ENCODE measurements at regions not wholly inside any gene's neighbourhood (a gene's known extent, or its start where the extent isn't known, plus 50 kb on each side); places are given as distances from the start of the nearest gene placed in this dataset.

DNA sequence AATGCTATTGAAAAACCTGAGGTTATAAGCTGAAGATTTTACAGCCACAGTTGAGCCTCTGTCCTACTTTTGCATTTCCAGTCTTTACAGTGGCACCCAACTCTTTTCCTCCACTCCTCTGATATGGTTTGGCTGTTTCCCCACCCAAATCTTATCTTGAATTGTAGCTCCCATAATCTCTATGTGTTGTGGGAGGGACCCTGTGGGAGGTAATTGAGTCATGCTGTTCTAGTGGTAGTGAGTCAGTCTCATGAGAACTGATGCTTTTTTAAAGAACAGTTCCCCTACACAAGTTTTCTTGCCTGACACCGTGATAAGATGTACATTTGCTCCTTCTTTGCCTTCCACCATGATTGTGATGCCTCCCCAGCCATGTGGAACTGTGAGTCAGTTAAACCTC, 646.1 kb upstream of the SEMA6A start:
- DNase-seq (ENCODE audit: low spot score) = no peak

DNA sequence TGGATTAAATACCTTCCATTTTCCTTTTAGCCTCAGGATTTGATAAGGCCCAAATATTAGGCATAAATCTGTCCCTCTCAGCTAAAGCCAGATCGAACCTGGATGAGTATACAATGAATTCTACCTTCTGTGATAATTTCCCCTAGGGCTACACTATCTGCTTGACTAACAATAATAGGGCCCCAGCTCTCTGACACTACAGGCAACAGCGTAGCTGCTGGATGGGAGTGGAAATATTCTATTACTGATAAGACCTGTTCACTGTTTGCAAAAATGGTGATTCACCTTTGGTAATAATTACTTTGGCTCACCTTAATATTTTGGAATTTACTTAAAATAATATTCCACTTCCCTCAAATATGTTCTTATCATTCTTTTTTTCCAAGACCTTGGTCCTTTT, 644.2 kb upstream of the SEMA6A start:
- no peak for DNase-seq (ENCODE audit: low spot score)

DNA sequence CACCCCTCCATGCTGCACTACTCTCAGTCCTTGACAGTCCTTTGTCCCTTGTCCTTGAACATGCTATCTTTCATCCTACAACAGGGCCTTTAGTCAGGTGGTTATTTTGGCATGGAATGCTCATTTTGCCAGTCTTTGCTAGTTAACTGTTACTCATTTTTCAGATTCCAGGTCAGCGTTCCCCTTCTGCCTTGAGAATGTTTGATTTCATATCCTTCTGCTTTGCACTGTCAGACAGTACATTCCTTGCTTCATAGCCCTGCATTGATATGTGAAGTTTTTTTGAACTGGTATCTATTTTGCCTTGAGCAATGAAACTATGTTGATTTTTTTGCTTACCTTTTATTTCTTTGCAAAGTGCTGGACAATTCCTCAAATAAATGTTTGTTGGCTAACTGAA, 638.2 kb upstream of the SEMA6A start:
- DNase-seq (ENCODE audit: low spot score) = no peak

DNA sequence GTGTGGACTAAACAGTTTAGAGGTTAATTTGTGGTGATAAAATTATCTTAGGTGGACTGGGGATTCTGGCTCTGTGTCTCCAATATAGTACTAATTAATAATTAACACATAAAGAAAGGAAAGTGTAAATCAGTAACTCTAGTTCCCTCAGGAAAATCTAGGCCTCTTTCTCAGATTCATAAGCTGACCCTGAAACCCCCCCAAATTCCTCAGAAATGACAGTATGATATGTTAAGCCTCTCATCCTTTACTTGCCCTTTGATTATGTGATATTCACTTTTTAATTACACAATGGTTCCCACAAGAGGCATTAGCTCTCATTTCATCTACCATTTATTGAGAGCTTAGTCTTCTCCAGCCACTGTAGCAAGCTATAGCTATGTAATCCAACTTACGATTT, 636.2 kb upstream of the SEMA6A start:
- DNase-seq (ENCODE audit: low spot score) = no peak

DNA sequence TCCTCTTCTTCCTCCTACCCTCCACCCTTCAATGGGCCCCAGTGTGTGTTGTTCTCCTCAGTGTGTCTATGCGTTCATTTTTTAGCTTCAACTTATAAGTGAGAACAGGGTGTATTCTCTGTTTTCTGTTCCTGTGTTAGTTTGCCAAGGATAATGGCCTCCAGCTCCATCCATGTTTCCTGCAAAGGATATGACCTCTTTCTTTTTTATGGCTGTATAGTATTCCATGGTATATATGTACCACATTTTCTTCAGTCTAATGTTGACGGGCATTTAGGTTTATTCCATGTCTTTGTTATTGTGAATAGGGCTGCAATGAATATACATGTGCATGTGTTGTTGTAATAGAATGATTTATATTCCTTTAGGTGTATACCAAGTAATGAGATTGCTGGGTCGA, 634.9 kb upstream of the SEMA6A start:
- DNase-seq (ENCODE audit: low spot score) = no peak

DNA sequence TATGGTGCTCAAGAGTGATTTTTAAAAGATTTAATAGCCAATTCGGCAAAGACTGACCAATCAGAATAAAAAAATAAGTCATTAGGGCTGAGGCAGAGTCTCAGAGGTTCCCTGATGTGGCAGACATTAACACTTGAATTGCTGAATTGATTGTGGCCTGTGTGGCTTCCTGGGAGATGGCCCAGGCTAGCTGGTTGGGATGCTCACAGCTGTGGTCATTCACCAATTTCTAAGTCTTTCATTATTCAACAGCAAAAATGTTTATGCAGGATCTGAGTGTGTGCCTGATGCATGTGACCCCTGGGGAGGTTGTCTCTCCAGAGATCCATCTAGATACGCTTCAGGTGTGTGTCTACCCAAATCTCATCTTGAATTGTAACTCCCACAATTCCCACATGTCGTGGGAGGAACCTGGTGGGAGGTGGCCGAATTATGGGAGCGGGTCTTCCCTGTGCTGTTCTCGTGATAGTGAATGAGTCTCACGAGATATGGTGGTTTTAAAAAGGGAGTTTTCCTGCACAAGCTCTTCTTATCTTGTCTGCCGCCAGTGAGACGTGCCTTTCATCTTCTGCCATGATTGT, 632.6 kb upstream of the SEMA6A start:
- DNase-seq (ENCODE audit: low spot score) = no peak

DNA sequence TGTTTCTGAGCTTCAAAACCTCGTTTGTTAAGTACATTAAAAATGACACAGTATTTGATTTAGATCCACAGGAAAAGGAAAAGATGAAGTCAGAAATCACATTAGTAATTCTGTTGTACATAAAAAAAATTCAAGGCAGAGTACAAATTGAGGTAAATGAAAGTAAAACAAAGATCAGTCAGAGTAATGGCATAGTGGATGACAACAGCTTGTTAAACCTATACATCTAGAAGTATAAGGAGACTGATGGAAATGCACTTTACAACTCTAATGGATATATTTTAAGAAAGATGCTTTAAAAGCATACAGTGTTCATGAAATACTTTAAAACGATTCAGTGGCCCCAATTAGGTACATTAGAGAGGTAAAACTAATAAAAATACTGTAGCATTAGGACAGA, 631.3 kb upstream of the SEMA6A start:
- no peak for DNase-seq (ENCODE audit: low spot score)

DNA sequence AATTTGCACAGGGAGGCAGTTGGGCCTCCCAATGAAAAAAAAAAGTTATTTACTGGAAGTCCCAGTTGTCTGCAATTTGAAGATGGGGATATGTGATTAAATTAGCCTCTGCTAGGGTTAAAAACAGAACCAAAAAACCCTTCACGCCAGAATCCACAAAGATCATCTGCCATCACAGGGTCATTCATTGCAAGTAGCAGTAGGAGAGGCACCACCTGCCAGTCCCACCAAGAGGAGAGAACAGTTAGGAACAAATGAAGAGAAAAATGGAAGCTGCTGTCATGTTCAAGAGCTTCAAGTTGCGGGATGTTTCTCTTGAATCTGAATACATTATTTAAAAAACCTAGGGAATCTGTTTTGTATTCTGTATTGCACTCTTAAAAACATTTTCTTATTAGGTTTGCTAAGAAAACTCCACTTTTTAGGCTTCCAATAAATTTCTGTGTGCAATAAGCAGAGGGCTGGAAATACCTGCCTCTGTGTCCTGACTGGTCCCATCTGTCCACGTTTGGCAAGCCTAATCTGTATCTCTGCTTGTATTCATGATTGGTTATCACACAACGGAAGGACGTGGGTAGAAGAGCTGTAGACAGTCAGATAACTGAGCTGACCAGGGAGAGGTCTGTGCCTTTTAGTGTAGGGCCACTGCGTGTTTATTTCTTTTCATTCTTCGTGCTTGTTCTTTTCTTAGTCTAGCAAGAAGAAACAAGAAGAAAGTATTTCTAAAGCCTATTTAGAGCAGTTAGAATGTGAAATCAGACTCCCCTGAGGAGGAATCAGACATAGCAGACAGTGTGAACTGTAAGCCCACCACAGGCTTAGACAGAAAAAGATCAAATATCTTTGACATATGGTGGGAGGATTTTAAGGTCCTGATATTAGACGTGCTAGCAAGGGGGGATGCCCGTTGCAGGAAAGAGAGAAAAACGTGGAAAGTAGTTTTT, 630.6 kb upstream of the SEMA6A start:
- no peak for DNase-seq (ENCODE audit: low spot score)

DNA sequence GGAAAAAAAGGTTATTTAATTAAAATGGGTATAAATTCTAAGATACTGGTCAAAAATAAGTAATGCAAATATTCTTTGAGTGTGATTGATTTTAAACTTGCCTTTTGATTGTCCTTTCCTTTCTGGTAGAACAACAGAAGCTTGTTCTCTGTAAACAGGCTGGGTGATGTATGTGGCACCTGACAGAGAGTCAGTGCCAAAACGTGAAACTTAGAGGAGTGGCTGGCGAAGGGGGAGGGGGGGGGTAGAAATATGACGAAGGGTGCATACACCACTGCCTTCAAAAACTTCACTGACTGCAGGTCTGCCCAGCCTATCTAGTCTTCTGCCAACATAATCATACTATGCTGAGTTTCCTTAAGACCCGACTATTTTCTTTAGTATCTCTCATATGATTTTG, 629.8 kb upstream of the SEMA6A start:
- DNase-seq (ENCODE audit: low spot score) = no peak

DNA sequence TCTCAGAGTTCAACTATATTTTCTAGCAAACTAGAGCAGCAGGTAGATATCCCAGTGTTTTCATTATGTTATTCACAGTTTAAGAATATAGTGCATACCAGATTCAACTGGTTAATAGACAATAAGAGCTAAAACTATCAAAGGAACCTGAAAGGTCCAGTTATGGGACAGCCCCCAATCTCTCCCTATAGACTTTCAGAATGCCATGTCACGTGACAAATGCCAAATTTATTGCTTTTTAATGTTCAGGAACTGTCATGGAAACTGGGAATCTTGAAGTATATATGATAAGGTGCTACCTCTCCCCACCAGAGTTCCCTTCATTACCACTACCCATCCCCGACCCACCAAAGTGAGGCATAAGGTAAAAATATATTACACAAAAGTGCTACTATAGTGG, 629.0 kb upstream of the SEMA6A start:
- no peak for DNase-seq (ENCODE audit: low spot score)

DNA sequence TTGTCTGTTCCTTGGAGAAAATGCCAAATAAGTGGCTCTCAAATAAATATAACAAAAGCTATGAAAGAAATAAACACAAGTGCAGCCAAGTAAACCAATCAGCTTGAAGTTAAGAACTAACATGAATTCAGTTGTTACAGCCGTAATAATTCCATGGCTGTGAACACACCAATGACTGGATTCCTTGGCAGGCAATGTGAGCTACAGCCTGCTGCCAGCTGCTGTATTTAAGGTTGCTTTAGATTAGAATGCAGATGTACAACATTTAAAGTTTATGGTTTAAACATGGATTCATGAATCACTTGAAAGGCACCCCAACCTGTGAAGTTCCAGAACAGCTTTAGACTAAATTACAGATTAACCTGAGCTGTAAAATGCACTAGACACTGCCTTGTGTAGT, 626.4 kb upstream of the SEMA6A start:
- DNase-seq (ENCODE audit: low spot score) = no peak

DNA sequence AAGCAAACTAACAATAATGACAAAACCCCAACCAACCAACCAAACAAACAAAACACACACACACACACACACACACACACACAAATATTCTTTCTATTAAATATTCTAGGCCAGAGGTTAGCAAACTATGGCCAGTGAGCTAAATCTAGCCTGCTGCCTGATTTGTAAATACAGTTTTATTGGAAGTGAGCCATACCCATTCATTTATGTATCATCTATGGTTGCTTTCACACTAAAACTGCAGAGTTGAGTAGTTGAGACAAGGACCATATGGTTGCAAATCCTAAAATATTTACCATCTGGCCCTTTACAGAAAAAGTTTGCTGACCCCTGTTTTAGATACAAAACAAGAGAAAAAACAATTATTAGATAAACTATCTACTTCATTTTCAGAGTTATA, 620.5 kb upstream of the SEMA6A start:
- no peak for DNase-seq (ENCODE audit: low spot score)

DNA sequence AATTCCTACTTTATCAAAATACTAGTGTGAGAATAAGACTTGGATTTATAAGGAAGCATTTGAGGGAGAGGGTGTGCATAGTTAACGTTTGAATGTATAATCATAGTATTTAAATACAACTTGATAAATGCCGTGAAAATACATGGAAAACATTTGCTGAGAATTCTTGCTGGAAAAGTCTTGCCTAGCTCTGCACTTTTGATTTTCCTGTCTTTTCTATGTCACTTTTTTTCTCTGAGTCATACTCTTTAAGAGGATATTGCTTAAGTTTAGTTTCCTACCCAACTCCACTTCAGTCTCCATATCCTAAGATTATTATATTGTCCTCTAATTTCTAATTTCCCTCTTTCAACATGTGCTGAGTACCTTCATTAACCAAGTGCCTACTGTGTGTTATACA, 616.6 kb upstream of the SEMA6A start:
- DNase-seq (ENCODE audit: low spot score) = no peak

DNA sequence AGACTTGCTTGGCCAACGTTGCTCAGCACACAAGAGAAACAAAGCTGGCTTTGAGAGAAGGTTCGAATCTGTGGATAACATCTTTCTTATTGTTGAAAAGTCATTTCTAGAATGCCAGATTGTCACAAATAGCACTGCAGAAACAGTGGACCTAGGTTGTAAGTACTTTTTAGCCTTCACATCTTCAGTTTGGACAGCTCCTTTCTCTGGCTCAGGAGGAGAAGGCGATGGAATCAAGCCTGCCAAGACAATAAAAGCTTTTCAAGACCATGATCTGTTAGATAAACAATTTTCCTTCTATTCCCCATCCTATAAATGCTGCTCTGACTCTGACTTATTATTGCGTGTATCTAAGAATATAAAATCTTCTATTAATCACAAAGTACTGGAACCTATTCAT, 615.2 kb upstream of the SEMA6A start:
- no peak for DNase-seq (ENCODE audit: low spot score)

DNA sequence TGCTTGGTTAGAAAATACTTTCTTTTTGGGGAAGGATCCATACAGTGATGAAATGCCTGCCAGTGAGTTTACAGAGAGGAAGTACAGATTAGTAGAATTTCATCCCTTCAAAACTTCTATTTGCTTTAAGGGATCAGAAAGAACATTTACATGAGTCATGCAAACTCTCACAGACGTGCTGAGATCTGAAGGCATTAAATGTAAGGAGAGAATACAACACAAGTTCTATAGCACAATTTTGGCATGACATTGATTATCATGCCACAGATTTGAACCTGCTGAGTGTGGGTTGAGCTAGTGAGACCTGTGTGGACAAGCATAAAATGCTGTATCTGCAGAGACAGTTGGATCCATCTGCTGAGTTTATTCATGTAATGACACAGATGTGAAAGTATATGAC, 613.6 kb upstream of the SEMA6A start:
- DNase-seq (ENCODE audit: low spot score) = no peak

DNA sequence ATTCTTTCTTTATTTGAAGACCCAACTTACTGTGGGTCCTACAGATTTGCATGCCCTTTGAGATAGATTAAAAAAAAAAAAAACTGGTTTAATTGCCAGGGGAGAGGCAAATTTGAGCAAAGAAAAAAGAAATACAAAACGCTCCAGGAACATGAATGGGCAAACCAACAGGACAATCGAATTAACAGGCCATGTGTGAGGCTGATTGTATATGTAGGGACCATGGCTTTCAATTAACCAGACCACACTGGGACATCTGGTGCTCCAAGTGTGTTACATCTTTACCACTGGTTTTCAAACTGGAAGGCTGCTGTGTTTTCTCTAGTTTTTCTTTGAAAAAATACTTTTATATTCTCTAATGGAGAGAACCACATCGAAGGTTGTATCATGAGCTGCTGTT, 612.1 kb upstream of the SEMA6A start:
- no peak for DNase-seq (ENCODE audit: low spot score)

DNA sequence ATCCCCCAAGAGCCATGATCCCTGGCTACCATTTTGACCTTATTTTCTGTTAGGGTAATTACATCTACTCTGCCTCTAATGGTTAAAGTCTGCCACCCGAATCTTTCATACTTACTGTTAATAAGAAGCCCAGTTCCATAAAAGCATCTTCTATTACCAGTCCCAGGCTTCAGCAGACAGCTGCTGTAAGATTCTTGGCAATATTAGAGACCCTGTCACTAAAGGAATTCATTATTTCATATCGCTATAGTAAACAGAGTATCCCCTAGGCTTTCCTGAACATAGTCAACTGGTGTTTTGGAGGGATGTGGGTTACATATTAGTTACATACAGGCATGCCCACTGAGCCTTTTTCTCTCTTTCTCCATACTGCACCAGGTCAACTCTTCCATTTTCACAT, 608.7 kb upstream of the SEMA6A start:
- DNase-seq (ENCODE audit: low spot score) = no peak

DNA sequence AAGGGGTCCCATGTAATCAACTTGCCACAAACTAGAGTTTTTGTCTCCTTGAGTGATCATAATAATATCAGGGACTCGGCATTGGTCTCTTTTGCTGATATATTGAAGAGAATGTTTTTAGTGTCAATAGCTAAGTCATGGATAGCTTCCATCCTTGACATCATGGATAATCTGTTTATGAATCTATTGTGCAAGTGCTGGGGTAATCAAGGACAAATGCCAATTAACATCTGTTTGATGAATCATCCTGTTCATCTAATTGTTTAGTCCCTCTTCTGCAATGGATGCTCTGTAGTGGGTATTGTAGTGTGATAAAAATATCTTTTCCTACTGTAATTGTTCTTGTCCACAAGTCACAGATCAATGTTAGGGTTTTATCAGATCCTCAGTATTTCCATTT, 607.5 kb upstream of the SEMA6A start:
- no peak for DNase-seq (ENCODE audit: low spot score)

DNA sequence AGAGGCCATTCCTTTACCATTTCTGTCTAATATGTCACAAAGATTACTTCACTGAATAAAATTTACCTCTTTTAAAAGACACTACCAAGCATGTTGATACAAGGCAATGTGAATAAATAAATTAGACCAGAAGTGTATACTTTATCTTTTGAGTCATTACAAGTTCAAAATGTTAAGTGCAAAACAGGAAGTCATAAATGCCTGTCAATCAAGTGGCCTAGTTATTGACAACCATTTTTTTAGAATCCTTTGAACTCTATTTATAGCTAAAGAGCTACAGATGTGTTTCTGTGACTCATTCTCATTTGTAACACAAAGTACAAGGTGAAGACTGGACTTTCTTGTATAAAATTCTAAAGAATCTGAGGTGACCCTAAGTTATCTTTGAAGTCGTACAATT, 602.7 kb upstream of the SEMA6A start:
- no peak for DNase-seq (ENCODE audit: low spot score)

DNA sequence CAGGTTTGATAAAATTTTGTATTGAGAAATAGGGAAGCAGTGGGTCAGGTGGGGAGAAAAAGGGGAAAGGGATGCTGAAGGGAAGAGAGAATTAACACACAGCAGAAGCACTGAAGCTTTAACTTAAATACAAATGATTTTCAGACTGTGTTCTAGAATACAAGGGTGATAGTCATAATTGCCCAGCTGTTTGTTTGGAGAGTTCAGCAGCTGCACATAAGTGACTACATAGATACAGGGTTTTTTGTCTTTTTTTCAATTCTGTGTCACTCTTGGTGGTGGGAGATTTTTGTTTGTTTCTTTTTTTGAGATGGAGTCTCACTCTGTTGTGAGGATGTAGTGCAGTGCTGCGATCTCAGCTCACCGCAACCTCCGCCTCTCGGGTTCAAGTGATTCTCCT, 590.4 kb upstream of the SEMA6A start:
- DNase-seq (ENCODE audit: low spot score) = no peak

DNA sequence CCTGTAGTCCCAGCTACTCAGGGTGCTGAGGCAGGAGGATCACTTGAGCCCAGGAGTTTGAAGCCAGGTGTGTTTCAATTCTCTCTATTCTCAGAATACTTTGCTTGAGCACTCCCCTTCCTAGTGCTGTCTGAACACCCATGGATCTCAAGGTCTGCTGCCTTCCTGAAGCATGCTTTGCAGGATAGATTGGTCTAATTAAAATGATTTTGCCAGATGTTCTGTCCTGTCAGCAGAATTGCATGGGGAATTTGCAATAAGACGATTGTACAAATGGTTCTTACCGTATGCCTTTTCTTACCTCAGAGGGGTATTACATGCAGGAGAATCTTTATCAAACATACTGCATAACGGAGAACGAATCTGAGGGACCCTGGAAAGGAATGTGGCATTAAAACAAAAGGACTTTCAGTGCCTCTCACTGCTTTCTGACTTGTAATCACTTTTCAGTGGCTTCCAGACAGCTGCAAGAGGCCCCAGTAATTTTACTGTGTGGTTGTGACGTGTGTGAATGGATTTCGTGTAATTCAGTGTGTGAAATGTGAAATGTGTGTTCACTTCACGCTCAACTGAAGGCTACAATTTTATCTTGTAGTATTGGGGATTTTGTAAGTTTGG, 587.2 kb upstream of the SEMA6A start:
- no peak for DNase-seq (ENCODE audit: low spot score)

DNA sequence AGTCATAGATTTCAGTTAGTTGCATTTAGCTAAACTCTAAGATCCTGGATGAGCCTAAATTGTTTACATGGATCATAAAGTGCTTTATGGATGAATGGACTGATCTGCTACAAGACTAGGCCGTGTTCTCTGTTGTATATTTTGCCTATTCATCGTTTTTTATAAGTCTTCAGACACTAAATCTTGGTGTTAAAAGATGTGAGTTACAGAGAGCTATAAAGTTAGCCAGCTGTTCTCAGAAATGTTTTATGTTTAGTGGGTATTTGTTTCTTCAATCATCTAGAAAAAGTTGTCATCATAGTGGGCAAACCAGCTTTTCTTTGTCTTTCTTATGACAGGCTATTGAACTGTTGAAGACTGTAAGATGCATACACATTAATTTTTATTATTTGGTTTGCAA, 585.8 kb upstream of the SEMA6A start:
- DNase-seq (ENCODE audit: low spot score) = no peak

DNA sequence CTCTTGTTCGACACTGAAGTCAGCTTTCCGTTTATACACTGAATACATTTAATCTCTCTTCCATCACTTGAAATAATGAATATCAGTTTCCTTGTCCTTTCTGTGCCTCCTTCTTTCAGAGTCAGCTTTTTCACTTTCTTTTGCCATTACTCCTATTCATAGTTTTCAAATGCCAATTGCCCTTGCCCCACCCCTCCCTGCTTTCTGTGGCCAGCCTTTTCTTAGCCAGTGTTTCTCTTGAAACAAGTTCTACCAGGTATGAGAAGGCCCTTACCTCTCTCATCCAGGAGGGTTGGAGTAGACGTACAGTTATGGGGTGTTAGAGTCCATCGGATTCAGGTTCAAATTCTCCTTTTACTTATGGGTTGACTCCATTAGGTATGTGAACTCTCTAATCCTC, 574.7 kb upstream of the SEMA6A start:
- DNase-seq (ENCODE audit: low spot score) = no peak

DNA sequence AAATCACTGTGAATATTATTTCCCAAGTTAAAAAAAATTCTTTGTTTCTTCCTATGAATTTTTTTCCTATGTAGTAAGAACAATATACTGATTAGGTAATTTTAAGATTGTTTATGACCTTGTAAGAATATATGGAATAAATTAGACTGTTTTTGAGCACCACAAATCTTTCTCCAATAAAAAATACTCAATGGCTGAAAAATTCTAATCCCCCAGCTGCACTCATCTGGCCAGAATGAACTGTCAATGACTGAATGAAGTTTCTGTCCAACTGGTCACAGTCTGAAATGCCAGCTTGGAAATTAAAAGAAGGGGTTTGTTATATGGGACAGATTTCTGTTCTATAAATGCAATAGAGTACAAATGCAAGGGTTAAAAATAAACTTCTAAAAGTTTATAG, 569.5 kb upstream of the SEMA6A start:
- no peak for DNase-seq (ENCODE audit: low spot score)
